Naive B cell (primary cell): ENCODE measurements at regions not wholly inside any gene's neighbourhood (a gene's known extent, or its start where the extent isn't known, plus 50 kb on each side); places are given as distances from the start of the nearest gene placed in this dataset.

Experiments
- ATAC-seq, 2 donors: fragments of 150-1000 bp; cut with Tn5 transposase; 2 replicates each; pipeline ENCODE4 v1.10.0; 2021; ENCODE audit warnings: low read depth in 2 of 2, mild to moderate bottlenecking in 2 of 2, moderate library complexity in 2 of 2
- DNase-seq: peaks from one replicate; pipeline ENCODE4 v3.0.0; 2022
- H3K27ac Mint-ChIP-seq, 6 donors: one replicate each; pipeline ENCODE4 v1.8.0; 2020 to 2022; ENCODE audit warnings: mild to moderate bottlenecking in 6 of 6, mixed read lengths in 6 of 6, moderate library complexity in 5 of 6, inconsistent platforms in 2 of 6
- H3K27me3 Mint-ChIP-seq, 3 donors: one replicate each; pipeline ENCODE4 v1.8.0; 2021 to 2022; ENCODE audit warnings: mixed read lengths in 3 of 3, mild to moderate bottlenecking in 1 of 3
- H3K36me3 Mint-ChIP-seq, 2 donors: one replicate each; pipeline ENCODE4 v1.8.0; 2020 to 2022; ENCODE audit warnings: mixed read lengths in 2 of 2, inconsistent platforms in 1 of 2, mild to moderate bottlenecking in 1 of 2
- H3K4me1 Mint-ChIP-seq, 3 donors: one replicate each; pipeline ENCODE4 v1.8.0; 2020 to 2022; ENCODE audit warnings: mixed read lengths in 3 of 3, inconsistent platforms in 1 of 3, mild to moderate bottlenecking in 1 of 3, moderate library complexity in 1 of 3
- H3K4me3 Mint-ChIP-seq, 8 donors: one replicate each; pipeline ENCODE4 v1.8.0; 2020 to 2022; ENCODE audit warnings: mild to moderate bottlenecking in 8 of 8, mixed read lengths in 8 of 8, moderate library complexity in 8 of 8, inconsistent platforms in 2 of 8
- H3K9me3 Mint-ChIP-seq, 7 donors: one replicate each; pipeline ENCODE4 v1.8.0; 2020 to 2022; ENCODE audit warnings: mixed read lengths in 7 of 7, mild to moderate bottlenecking in 5 of 7, inconsistent platforms in 2 of 7, moderate library complexity in 1 of 7

- Mint-ChIP-seq H3K9me3 (peaks cover 0 to 5% (median 0%) of the 10 kb centered on the region in 7 donors), H3K36me3 (peaks cover 7 to 8% of the 10 kb centered on the region in 2 donors), H3K4me3 (no peak overlapping the region), H3K27ac (no peak overlapping the region), H3K4me1 (peaks cover 0 to 5% (median 4%) of the 10 kb centered on the region in 3 donors), H3K27me3 (no peaks in the 10 kb centered on the region)
- ATAC-seq (no peak), DNase-seq (no peak)
Observed at GRCh38 chr14:100454437-100454836, 131.3 kb downstream of the SLC25A47 start.

DNA sequence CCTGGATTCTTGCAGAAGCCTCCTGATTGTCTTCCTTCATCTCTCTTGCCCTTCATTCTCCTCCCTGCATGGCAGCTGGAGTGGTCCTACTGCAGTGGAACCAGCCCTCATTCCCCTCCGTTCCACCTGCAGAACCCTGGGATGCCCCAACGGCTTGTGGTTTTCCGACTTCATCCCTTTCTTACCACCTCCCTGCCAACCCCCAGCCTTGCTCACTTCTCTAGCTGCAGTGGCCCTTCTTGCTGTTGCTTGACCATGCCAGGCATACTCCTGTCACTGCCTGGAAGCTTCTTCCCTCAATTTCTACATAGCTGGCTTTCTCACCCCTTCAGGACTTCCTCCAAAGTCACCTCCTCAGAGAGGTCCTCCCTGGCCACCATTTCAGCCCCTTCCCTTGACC, 123.3 kb downstream of the BEGAIN start:
- H3K36me3 Mint-ChIP-seq, result peaks cover 0 to 27% of the 10 kb centered on the region in 2 donors
- DNase-seq, result no peak
- peaks cover 0 to 19% (median 0%) of the 10 kb centered on the region in 3 donors for H3K27me3 Mint-ChIP-seq
- no peak for ATAC-seq
- H3K4me1 Mint-ChIP-seq, result peaks cover 0 to 19% (median 0%) of the 10 kb centered on the region in 3 donors
- no peaks in the 10 kb centered on the region for H3K9me3 Mint-ChIP-seq
- H3K27ac Mint-ChIP-seq, result peak overlapping the region in 1 of 6 donors; percentile 73
- H3K4me3 Mint-ChIP-seq, result peak overlapping the region in 1 of 8 donors; percentile 21

DNA sequence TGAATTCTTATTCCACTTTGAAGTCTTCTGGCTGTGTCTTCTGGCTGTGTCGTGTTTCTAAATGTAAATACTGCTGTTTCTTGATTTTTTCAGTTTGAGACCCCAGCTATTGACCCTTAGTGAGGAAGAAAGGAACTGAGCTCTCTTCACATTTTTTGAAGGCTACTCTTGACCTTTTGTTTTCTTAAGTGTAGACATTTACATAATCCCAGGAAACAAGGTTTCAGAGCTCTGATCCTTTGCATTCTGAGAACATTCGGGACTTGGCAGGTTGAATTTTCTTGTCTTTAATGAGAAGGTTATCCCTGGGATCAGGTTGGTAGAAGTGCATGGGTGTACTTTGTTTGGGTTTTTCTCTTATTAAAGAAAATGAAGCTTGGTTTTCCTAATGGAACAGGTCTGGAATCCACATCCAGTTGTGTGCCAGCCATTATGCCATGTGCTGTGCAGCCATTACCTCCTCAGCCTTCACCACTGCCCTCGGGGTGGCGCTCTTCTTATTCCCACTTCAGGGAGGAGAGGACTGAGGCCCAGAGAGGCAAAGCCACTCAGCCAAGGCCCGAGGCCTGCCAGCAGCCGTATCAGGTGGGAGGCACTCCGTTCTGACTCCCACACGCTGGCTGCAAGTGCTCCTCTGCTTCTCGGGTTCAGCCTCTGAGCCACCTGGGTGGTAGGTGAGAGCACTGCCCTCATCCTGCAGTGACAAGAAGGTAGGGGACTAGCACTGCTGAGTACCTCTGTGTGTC, 120.9 kb downstream of the BEGAIN start:
- peaks cover 0 to 19% (median 0%) of the 10 kb centered on the region in 3 donors for H3K27me3 Mint-ChIP-seq
- ATAC-seq (no peak), DNase-seq (no peak)
- no peak overlapping the region for H3K4me3 Mint-ChIP-seq
- H3K36me3 Mint-ChIP-seq, result peaks cover 4 to 32% of the 10 kb centered on the region in 2 donors
- peaks cover 0 to 19% (median 5%) of the 10 kb centered on the region in 3 donors for H3K4me1 Mint-ChIP-seq
- peak overlapping the region in 1 of 6 donors; percentile 33 for H3K27ac Mint-ChIP-seq
- H3K9me3 Mint-ChIP-seq, result no peaks in the 10 kb centered on the region

- H3K27ac Mint-ChIP-seq, result no peak overlapping the region
- peaks cover 0 to 19% (median 5%) of the 10 kb centered on the region in 3 donors for H3K4me1 Mint-ChIP-seq
- H3K36me3 Mint-ChIP-seq, result peaks cover 4 to 41% of the 10 kb centered on the region in 2 donors
- H3K27me3 Mint-ChIP-seq, result peaks cover 0 to 19% (median 0%) of the 10 kb centered on the region in 3 donors
- ATAC-seq (no peak), DNase-seq (no peak)
- peak overlapping the region in 1 of 8 donors; percentile 44 for H3K4me3 Mint-ChIP-seq
- H3K9me3 Mint-ChIP-seq, result no peaks in the 10 kb centered on the region
Observed at GRCh38 chr14:100467046-100467750, 120.0 kb downstream of the BEGAIN start.

GRCh38 chr14:100467939-100468338, 119.3 kb downstream of the BEGAIN start:
- Mint-ChIP-seq H3K27ac (no peak overlapping the region), H3K4me3 (no peak overlapping the region), H3K27me3 (peaks cover 0 to 18% (median 0%) of the 10 kb centered on the region in 3 donors), H3K36me3 (peaks cover 4 to 44% of the 10 kb centered on the region in 2 donors), H3K9me3 (no peaks in the 10 kb centered on the region), H3K4me1 (peaks cover 0 to 16% (median 5%) of the 10 kb centered on the region in 3 donors)
- ATAC-seq (no peak), DNase-seq (no peak)

GRCh38 chr14:100468557-100468956, 118.7 kb downstream of the BEGAIN start:
- Mint-ChIP-seq H3K27me3 (peaks cover 0 to 11% (median 0%) of the 10 kb centered on the region in 3 donors), H3K9me3 (no peaks in the 10 kb centered on the region), H3K27ac (peak overlapping the region in 1 of 6 donors; percentile 71), H3K4me3 (no peak overlapping the region), H3K4me1 (peaks cover 0 to 10% (median 5%) of the 10 kb centered on the region in 3 donors), H3K36me3 (peaks cover 4 to 38% of the 10 kb centered on the region in 2 donors)
- DNase-seq (no peak), ATAC-seq (no peak)

DNA sequence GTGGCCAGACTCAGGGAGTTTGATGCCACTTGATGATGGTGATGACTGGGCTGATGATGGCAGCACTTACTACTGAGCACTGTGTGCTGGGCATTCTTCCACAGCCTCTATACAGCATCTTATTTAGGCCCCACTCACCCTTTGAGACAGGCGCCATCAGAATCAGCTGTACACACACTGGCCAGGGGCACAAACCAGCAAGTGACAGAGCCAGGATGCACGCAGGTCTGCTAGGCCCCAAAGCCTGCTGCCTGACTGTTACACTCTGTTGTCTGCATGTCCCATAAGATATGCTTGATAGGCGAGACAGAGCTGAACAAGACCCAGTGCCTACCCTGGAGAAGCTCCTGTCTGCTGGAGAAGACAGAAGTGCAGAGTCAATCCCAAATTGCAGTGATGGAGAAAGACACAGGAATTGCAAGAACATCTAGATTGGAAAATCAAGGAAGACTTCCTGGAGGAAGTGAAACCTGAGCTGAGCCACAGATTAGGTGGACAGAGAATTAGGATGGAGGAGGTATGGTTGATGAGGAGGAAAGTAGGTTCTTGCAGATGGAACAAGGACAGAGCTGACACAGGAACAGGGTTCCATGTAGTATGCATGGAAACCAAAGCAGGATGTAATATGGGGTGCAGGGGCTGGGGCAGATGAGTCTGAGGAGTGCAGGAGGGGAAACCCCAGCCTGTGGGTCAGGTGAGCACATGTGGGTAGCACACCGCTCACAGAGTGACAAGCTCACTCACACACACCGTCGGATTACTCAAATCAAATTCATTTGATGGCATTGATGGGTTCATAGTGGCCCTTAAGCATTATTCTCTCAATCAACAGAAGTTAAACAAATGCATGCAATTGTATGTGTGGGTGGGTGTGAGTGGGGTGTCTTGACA, 117.3 kb downstream of the BEGAIN start:
- ATAC-seq (no peak), DNase-seq (no peak)
- Mint-ChIP-seq H3K27ac (no peak overlapping the region), H3K4me3 (no peak overlapping the region), H3K4me1 (peaks cover 0 to 5% (median 3%) of the 10 kb centered on the region in 3 donors), H3K9me3 (no peaks in the 10 kb centered on the region), H3K27me3 (no peaks in the 10 kb centered on the region), H3K36me3 (peaks cover 12 to 25% of the 10 kb centered on the region in 2 donors)

DNA sequence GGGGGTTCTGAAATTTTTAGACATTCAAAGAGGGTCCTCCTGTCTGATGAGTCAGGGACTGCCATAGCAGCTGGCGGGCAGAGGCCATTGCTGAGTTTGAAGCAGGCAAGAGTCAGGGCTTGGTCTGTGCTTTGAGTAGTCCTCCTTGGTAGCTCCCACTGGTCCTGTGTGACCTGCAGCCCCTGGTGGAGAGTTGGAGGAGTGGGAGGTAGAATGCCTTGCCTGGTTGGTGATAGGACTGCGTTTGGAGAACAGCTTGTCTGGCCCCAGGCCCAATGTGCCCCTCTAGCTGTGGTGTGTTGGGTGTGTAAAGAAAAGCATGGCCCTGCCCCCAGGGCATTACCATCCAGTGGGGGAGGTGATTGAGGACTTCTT, 116.7 kb downstream of the BEGAIN start:
- H3K36me3 Mint-ChIP-seq, result peaks cover 16 to 22% of the 10 kb centered on the region in 2 donors

DNA sequence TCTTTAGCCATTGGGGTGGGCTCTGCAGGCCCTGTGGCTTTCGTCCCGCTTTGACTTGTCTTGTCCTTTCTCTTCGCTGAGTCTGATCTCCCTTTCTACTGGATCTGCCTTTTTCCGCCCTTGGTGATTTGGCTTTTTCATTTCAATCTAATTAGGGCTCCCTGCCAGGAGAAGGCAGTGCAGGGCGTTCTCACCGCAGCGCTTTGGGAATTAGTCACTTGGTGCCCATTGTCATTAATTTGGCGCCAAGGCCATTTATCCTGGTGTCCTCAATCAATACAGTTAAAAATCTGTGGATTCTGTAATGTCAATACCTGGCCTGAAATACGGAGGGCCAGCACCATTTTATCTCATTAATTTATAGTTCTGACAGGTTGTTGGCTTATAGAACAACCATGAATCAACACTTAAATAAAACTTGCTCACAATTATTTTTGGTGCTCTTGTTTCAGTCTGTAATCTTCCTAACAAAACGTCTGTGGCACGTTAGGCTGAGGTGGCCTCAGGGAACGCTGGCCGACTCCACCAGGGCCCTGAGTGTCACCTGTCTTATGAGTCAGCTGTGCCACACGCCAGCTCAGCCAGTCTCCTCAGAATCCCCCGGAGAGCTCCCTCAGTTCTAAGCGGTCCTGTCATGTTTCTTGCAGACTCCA, 115.7 kb downstream of the BEGAIN start:
- Mint-ChIP-seq H3K4me3 (no peak overlapping the region), H3K4me1 (peaks cover 0 to 5% (median 0%) of the 10 kb centered on the region in 3 donors), H3K9me3 (no peaks in the 10 kb centered on the region), H3K27ac (peak overlapping the region in 1 of 6 donors; percentile 78), H3K36me3 (peaks cover 16 to 22% of the 10 kb centered on the region in 2 donors), H3K27me3 (no peaks in the 10 kb centered on the region)
- DNase-seq (no peak), ATAC-seq (no peak)

More for the DNA sequence above, 116.7 kb downstream of the BEGAIN start:
- no peak for ATAC-seq
- DNase-seq, result no peak
- Mint-ChIP-seq H3K4me3 (no peak overlapping the region), H3K9me3 (no peaks in the 10 kb centered on the region), H3K4me1 (peaks cover 0 to 5% (median 0%) of the 10 kb centered on the region in 3 donors), H3K27me3 (no peaks in the 10 kb centered on the region), H3K27ac (peak overlapping the region in 1 of 6 donors; percentile 44)

DNA sequence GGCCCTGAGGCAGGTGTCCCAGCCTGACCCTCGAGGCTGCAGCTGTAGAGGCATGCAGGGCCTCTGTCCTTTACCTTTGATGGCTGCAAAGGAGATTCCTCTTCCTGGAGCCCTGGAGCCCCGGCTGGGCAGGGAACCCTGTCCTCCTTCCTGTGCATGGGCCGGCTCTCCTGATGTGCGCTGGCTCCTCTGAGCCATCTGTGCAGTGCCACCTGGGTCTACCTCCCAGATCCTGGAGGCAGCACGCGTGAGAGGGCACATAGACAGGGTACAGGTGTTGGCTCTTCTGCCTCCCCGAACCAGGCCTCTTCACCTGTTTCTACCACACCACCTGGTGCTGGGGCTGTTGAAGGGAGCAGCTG, 115.1 kb downstream of the BEGAIN start:
- Mint-ChIP-seq H3K27me3 (no peaks in the 10 kb centered on the region), H3K4me1 (peaks cover 0 to 5% (median 0%) of the 10 kb centered on the region in 3 donors), H3K9me3 (no peaks in the 10 kb centered on the region), H3K36me3 (peaks cover 16 to 22% of the 10 kb centered on the region in 2 donors), H3K27ac (no peak overlapping the region), H3K4me3 (no peak overlapping the region)
- DNase-seq (no peak), ATAC-seq (no peak)

GRCh38 chr14:100472491-100472890, 114.7 kb downstream of the BEGAIN start:
- DNase-seq (no peak), ATAC-seq (no peak)
- no peaks in the 10 kb centered on the region for H3K9me3 Mint-ChIP-seq
- no peak overlapping the region for H3K4me3 Mint-ChIP-seq
- H3K4me1 Mint-ChIP-seq, result peaks cover 0 to 5% (median 0%) of the 10 kb centered on the region in 3 donors
- H3K27me3 Mint-ChIP-seq, result no peaks in the 10 kb centered on the region
- peaks cover 16 to 22% of the 10 kb centered on the region in 2 donors for H3K36me3 Mint-ChIP-seq
- no peak overlapping the region for H3K27ac Mint-ChIP-seq

DNA sequence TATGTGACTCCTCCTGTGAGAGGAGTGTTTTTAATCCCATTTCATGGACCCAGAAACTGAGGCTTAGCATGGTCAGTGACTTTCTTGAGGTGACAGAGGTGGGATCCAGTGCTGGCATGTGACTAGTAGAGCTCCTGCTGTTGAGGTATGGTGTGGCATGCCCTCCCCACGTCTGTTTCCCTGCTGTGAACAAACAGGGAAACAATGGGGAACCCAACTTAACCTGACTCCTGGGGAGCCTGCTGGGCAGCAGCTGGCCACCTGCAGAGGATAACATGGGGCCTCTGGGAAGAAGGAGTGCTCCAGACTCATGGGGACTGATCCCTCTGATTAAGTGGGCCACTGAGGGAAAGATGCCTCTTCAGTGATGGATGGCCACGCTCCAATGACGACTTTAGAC, 114.0 kb downstream of the BEGAIN start:
- ATAC-seq (no peak), DNase-seq (no peak)
- Mint-ChIP-seq H3K27ac (no peak overlapping the region), H3K9me3 (no peaks in the 10 kb centered on the region), H3K27me3 (no peaks in the 10 kb centered on the region), H3K36me3 (peaks cover 16 to 22% of the 10 kb centered on the region in 2 donors), H3K4me3 (no peak overlapping the region), H3K4me1 (peaks cover 0 to 5% (median 0%) of the 10 kb centered on the region in 3 donors)

- DNase-seq (no peak), ATAC-seq (no peak)
- Mint-ChIP-seq H3K36me3 (peaks cover 15 to 16% of the 10 kb centered on the region in 2 donors), H3K4me3 (no peak overlapping the region), H3K27ac (no peak overlapping the region), H3K9me3 (no peaks in the 10 kb centered on the region), H3K4me1 (peaks cover 0 to 5% (median 0%) of the 10 kb centered on the region in 3 donors), H3K27me3 (no peaks in the 10 kb centered on the region)
Observed at GRCh38 chr14:100474196-100474595, 113.0 kb downstream of the BEGAIN start.
